Kidney (tissue), 13 donors: ENCODE measurements at regions not wholly inside any gene's neighbourhood (a gene's known extent, or its start where the extent isn't known, plus 50 kb on each side); places are given as distances from the start of the nearest gene placed in this dataset.

Source experiments
- DNase-seq, 5 donors: peaks; one replicate each; pipeline ENCODE4 v3.0.0-alpha.2; 2013 to 2020
- FAIRE-seq: peaks from 2 replicates; lab custom pipeline; 2012; peaks lifted over from hg19 to GRCh38; lab: Jason Lieb, UNC
- H3K27ac ChIP-seq, 2 donors: one replicate each; pipeline ENCODE4 v1.7.0; 2013; ENCODE audit warnings: low read depth in 2 of 2, low read length in 2 of 2, inconsistent platforms in 1 of 2
- H3K27me3 ChIP-seq: one replicate; pipeline ENCODE4 v1.7.1; 2013; ENCODE audit warnings: low read length, inconsistent platforms; ENCODE audit not compliant: control insufficient read depth, insufficient read depth
- H3K36me3 ChIP-seq, 3 donors: one replicate each; pipeline versions ENCODE4 v1.7.0 to v1.7.1; 2013; ENCODE audit warnings: low read length in 3 of 3, control low read depth in 1 of 3, inconsistent platforms in 1 of 3; ENCODE audit not compliant: insufficient read depth in 3 of 3, control insufficient read depth in 2 of 3
- H3K4me1 ChIP-seq, 3 donors: one replicate each; pipeline versions ENCODE4 v1.7.0 to v1.7.1; 2013; ENCODE audit warnings: low read length in 3 of 3, inconsistent platforms in 1 of 3, low read depth in 1 of 3; ENCODE audit not compliant: control insufficient read depth in 2 of 3, insufficient read depth in 2 of 3
- H3K4me3 ChIP-seq, 3 donors: one replicate each; pipeline versions ENCODE4 v1.7.0 to v1.8.1; 2013; ENCODE audit warnings: low read length in 3 of 3, control low read depth in 1 of 3, inconsistent platforms in 1 of 3
- H3K9ac ChIP-seq, 3 donors: one replicate each; pipeline versions ENCODE4 v1.7.0 to v1.7.1; 2013; ENCODE audit warnings: low read length in 3 of 3, control low read depth in 1 of 3, inconsistent platforms in 1 of 3
- H3K9me3 ChIP-seq, 3 donors: one replicate each; pipeline versions ENCODE4 v1.7.0 to v1.7.1; 2013; ENCODE audit warnings: low read length in 3 of 3, control low read depth in 1 of 3, inconsistent platforms in 1 of 3; ENCODE audit not compliant: control insufficient read depth in 2 of 3, insufficient read depth in 1 of 3
- intact Hi-C: fragments of 100-400 bp; cut with DNase I; formaldehyde crosslinking; loops from one replicate; pipeline ENCODE4 v1.11.1; 2022
- TF ChIP-seq, protein P1 (sequence below): IDR thresholded peaks from 3 replicates; pipeline ENCODE4 v1.5.1; 2012; ENCODE audit warnings: mild to moderate bottlenecking, moderate library complexity, borderline replicate concordance; ENCODE audit not compliant: insufficient read depth; ENCODE audit errors: extremely low read depth
- donor health status: control.
- donor health status: control.
- donor health status: control.
- donor health status: control.
- donor health status: control.
- donor health status: DM: yes; HTN: yes; CAD: no.
- donor health status: Normal renal cell carcinoma (clear cell type).

GRCh38 chr3:126275620-126275904 lies 81.6 kb downstream of the KLF15 start:
- no peak overlapping the region for H3K9ac ChIP-seq
- intact Hi-C loops, result no loop called here
- FAIRE-seq, result no peak
- H3K36me3 ChIP-seq, result no peaks in the 10 kb centered on the region
- TF ChIP-seq, protein P1, sequence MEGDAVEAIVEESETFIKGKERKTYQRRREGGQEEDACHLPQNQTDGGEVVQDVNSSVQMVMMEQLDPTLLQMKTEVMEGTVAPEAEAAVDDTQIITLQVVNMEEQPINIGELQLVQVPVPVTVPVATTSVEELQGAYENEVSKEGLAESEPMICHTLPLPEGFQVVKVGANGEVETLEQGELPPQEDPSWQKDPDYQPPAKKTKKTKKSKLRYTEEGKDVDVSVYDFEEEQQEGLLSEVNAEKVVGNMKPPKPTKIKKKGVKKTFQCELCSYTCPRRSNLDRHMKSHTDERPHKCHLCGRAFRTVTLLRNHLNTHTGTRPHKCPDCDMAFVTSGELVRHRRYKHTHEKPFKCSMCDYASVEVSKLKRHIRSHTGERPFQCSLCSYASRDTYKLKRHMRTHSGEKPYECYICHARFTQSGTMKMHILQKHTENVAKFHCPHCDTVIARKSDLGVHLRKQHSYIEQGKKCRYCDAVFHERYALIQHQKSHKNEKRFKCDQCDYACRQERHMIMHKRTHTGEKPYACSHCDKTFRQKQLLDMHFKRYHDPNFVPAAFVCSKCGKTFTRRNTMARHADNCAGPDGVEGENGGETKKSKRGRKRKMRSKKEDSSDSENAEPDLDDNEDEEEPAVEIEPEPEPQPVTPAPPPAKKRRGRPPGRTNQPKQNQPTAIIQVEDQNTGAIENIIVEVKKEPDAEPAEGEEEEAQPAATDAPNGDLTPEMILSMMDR, result no peak
- no peaks in the 10 kb centered on the region for H3K27me3 ChIP-seq
- peaks cover 0 to 9% (median under 1%) of the 10 kb centered on the region in 3 donors for H3K4me1 ChIP-seq
- no peaks in the 10 kb centered on the region for H3K9me3 ChIP-seq
- no peak overlapping the region for H3K4me3 ChIP-seq
- DNase-seq, result peak in 1 of 5 donors; percentile 32
- H3K27ac ChIP-seq, result no peak overlapping the region

DNA sequence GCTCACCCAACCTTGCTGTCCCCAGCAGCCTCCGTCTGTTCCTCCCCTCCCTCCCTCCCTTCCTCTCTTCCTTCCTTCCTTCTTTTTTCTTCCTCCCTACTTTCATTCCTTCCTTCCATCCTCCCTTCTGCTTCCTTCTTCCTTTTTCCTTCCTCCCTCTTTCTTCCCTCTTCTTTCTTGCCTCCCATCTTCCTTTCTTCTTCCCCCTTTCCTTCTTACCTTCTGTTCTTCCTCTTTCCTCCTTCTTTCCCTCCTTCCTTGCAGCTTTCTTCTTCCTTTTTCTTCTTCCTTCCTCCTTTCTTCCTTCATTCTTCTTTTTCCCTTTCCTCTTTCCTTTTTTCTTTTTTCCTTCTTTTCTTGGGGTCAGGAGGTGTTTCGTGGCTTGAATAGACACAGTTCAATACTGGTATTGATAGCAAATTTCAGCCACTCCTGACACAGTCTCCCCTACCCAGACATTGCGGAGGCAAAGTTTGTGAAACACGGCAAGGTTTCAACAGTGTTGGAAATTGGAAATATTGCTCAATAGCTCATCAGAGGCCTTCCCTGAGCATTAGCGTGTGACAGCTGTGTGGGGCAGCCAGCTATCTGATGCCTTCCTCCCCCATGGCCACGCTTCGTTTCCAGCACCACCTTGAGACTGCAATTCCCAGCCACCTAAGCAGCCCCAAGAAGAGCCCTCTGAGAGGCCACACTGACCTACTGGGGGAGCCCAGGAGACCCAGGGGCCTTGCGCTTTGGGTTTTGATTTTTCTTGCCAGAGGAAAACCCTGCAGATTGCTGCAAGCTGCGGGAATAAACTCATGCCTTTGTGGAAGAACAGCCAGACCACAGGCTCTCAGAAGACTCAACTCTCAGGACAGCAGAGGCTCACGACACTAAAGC lies 82.2 kb downstream of the KLF15 start:
- H3K27me3 ChIP-seq, result no peaks in the 10 kb centered on the region
- H3K4me3 ChIP-seq, result no peak overlapping the region
- H3K36me3 ChIP-seq, result no peaks in the 10 kb centered on the region
- no peak overlapping the region for H3K9ac ChIP-seq
- intact Hi-C loops, result no loop called here
- no peaks in the 10 kb centered on the region for H3K9me3 ChIP-seq
- TF ChIP-seq, protein P1, result no peak
- no peak overlapping the region for H3K27ac ChIP-seq
- FAIRE-seq (no peak), DNase-seq (peak in 3 of 5 donors; percentile 62 to 79 (median 75))
- peaks cover 0 to 15% (median 5%) of the 10 kb centered on the region in 3 donors for H3K4me1 ChIP-seq

DNA sequence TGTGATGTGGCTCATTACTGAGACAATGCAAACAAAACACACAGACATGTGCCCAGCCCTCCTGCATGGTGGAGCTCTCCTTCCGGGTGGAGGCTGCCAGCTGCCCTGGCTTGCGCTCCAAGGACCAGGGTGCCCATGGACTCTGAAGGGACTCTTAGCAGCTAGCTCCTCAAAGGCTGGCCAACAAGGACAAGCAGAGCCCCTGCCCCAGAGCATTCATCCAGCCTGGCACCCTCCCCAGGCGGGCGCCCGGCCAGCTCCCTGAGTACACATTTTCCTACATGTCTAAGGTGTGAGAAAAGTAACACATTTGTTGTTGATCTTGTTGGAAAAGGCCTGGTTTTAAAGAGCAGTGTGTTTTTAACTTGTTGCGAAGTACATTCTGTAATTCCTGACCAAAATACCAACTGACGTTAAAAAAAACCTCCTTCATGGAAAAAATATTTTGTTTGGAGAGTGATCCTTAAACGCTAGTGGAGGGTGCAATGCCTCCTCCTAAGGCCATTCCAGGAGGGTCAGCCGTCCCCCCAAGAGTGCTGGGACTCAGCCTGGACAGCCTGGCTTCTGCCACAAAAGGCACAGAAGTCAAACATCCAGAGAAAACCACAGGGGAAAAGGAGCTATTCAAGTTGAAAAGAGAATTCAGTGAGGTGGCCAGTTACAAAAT lies 86.9 kb downstream of the KLF15 start:
- no peak for FAIRE-seq
- H3K9me3 ChIP-seq, result no peaks in the 10 kb centered on the region
- H3K27me3 ChIP-seq, result no peaks in the 10 kb centered on the region
- TF ChIP-seq, protein P1, result no peak
- DNase-seq, result peak in 2 of 5 donors; percentile 24 to 81
- peak overlapping the region in 1 of 3 donors; percentile 44 for H3K9ac ChIP-seq
- no peaks in the 10 kb centered on the region for H3K36me3 ChIP-seq
- no peak overlapping the region for H3K4me3 ChIP-seq
- H3K4me1 ChIP-seq, result peaks cover 0 to 44% (median 29%) of the 10 kb centered on the region in 3 donors
- H3K27ac ChIP-seq, result peak overlapping the region; percentile 68 to 86
- intact Hi-C loops, result no loop called here
